ENCODE measurements at regions not wholly inside any gene's neighbourhood (a gene's known extent, or its start where the extent isn't known, plus 50 kb on each side); places are given as distances from the start of the nearest gene placed in this dataset.

DNA sequence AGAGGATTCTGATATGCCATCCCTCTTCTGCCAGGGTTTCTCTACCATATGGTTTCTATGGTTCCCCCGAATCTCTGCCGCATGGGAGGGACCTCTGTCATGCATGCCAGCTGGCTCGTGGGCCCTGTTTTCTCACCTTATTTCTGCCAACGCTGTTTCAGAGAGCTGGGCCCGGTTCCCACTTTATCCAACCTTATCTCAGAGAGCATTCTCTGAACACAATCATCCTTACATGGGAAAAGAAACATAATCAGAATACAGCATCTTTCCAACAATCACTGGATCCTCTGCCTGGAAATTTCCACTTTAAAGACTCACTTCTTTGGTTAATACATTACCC, 234.5 kb upstream of the ZBTB20 start:
- ChIA-PET POLR2A (ENCODE audit: low non-redundant PET) (no interaction called here), CTCF (interaction anchor here (0.7 kb wide), 1 partner anchor 1827 kb away, joined by 3 read pairs; no protein-coding TSS in a partner anchor)
- no peak overlapping the region for H3K27ac ChIP-seq
- no peak for DNase-seq (ENCODE audit: low spot score)
- TF ChIP-seq, protein P1, sequence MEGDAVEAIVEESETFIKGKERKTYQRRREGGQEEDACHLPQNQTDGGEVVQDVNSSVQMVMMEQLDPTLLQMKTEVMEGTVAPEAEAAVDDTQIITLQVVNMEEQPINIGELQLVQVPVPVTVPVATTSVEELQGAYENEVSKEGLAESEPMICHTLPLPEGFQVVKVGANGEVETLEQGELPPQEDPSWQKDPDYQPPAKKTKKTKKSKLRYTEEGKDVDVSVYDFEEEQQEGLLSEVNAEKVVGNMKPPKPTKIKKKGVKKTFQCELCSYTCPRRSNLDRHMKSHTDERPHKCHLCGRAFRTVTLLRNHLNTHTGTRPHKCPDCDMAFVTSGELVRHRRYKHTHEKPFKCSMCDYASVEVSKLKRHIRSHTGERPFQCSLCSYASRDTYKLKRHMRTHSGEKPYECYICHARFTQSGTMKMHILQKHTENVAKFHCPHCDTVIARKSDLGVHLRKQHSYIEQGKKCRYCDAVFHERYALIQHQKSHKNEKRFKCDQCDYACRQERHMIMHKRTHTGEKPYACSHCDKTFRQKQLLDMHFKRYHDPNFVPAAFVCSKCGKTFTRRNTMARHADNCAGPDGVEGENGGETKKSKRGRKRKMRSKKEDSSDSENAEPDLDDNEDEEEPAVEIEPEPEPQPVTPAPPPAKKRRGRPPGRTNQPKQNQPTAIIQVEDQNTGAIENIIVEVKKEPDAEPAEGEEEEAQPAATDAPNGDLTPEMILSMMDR (conservative IDR thresholded peaks at IDR 0.05; ENCODE audit: low read depth): no peak

DNA sequence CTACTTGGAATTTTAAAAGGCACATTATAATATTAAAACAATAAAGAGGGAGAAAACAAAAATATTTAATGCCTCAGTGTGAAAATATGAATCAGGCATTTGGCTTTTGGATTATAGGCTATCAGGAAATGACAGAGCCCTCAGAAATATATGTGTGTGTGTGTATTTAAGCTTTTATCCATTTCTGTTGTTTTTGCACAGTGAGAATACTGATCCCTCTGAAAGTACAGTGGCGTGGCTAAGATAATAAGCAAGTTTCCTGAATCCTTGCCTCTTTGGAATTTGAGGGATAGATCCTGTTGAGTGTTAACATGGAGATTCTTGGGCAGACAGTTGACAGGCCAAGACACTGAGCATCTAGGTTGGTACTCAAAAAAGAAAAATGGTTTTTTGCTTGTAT, 234.8 kb upstream of the ZBTB20 start:
- ChIA-PET POLR2A (ENCODE audit: low non-redundant PET) (no interaction called here), CTCF (interaction anchor here (0.7 kb wide), 1 partner anchor 1828 kb away, joined by 3 read pairs; no protein-coding TSS in a partner anchor)
- no peak for DNase-seq (ENCODE audit: low spot score)
- H3K27ac ChIP-seq: no peak overlapping the region
- TF ChIP-seq, protein P1 (conservative IDR thresholded peaks at IDR 0.05; ENCODE audit: low read depth): no peak

- ChIA-PET CTCF (interaction anchor here (0.6 to 1.2 kb wide), 2 partner anchors 30 to 1298 kb away, joined by 3 to 4 read pairs; no protein-coding TSS in a partner anchor), POLR2A (ENCODE audit: low non-redundant PET) (no interaction called here)
- no peak overlapping the region for H3K27ac ChIP-seq
- DNase-seq (ENCODE audit: low spot score): no peak
- TF ChIP-seq, protein P1 (conservative IDR thresholded peaks at IDR 0.05; ENCODE audit: low read depth): no peak
These were observed 237.3 kb upstream of the ZBTB20 start for GRCh38 chr3:115384381-115384780.

- ChIA-PET CTCF (interaction anchor here (0.6 kb wide), 1 partner anchor 1021 kb away, joined by 3 read pairs; no protein-coding TSS in a partner anchor), POLR2A (ENCODE audit: low non-redundant PET) (no interaction called here)
- no peak overlapping the region for H3K27ac ChIP-seq
- TF ChIP-seq, protein P1 (conservative IDR thresholded peaks at IDR 0.05; ENCODE audit: low read depth): no peak
- DNase-seq (ENCODE audit: low spot score): no peak
These were observed 237.3 kb upstream of the GAP43 start for GRCh38 chr3:115385774-115386730.

GRCh38 chr3:115388166-115388565, 235.1 kb upstream of the GAP43 start:
- CTCF ChIA-PET: interaction anchor here (0.5 to 0.6 kb wide), 2 partner anchors 37 to 183 kb away, joined by 3 read pairs; no protein-coding TSS in a partner anchor
- TF ChIP-seq, protein P1 (conservative IDR thresholded peaks at IDR 0.05; ENCODE audit: low read depth): no peak
- DNase-seq (ENCODE audit: low spot score): no peak
- no peak overlapping the region for H3K27ac ChIP-seq
- POLR2A ChIA-PET (ENCODE audit: low non-redundant PET): no interaction called here

DNA sequence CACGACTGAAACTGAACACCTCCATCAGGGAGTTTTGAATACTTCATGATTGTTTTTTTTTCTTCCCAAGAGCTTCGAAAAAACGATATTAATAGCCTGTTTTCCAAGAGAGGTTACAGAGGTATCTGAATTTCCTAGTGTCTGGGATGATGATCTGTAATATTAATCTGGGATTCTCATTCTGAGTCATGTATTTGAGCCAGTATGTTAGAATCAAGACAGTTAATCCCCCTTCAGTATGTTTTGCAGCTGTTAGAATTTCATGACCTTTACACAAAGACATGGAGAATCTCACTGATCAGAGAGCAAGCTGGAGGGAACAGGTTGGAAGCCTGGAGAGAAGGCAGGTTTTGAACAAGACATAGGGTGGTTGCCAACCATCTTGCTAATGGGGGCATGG, 234.5 kb upstream of the GAP43 start:
- H3K27ac ChIP-seq: no peak overlapping the region
- ChIA-PET CTCF (interaction anchor here (0.5 to 0.7 kb wide), 3 partner anchors 8 to 79 kb away, joined by 3 to 5 read pairs (median 3); no protein-coding TSS in a partner anchor), POLR2A (ENCODE audit: low non-redundant PET) (no interaction called here)
- DNase-seq (ENCODE audit: low spot score): no peak
- TF ChIP-seq, protein P1 (conservative IDR thresholded peaks at IDR 0.05; ENCODE audit: low read depth): no peak

All from RWPE1 (cell line).